Esophagus squamous epithelium (tissue), 5 donors: ENCODE measurements at regions not wholly inside any gene's neighbourhood (a gene's known extent, or its start where the extent isn't known, plus 50 kb on each side); places are given as distances from the start of the nearest gene placed in this dataset.
A peak's percentile ranks its signal among the peaks of the same experiment; 100 is the strongest.
"Not testable (repeated sequence)": the region's sequence is repeated elsewhere in the genome, so short reads cannot be mapped to it uniquely, and the experiment has no call there.

ENCODE experiments used
- DNase-seq: peaks from one replicate; lab custom pipeline; 2025; lab: John Stamatoyannopoulos, UW
- H3K27ac ChIP-seq, 4 donors: fragments of 200-600 bp; sonication (generic); one replicate each; pipeline ENCODE4 v1.5.1; 2016 to 2019; ENCODE audit warnings: mild to moderate bottlenecking in 1 of 4
- H3K27me3 ChIP-seq, 4 donors: fragments of 200-600 bp; sonication (generic); 1 replicate in 3 of 4; 2 replicates in 1 of 4; pipeline versions ENCODE4 v1.5.1 to v1.6.0; 2017 to 2021; ENCODE audit warnings: antibody characterized with exemption in 1 of 4
- H3K36me3 ChIP-seq, 3 donors: fragments of 200-600 bp; sonication (generic); one replicate each; pipeline ENCODE4 v1.5.1; 2016 to 2019
- H3K4me1 ChIP-seq, 3 donors: fragments of 200-600 bp; sonication (generic); one replicate each; pipeline ENCODE4 v1.5.1; 2017 to 2019
- H3K4me3 ChIP-seq, 4 donors: fragments of 200-600 bp; sonication (generic); 1 replicate in 3 of 4; 2 replicates in 1 of 4; pipeline ENCODE4 v1.5.1; 2016 to 2019; ENCODE audit warnings: mild to moderate bottlenecking in 2 of 4, moderate library complexity in 1 of 4
- H3K9me3 ChIP-seq, 3 donors: fragments of 200-600 bp; sonication (generic); one replicate each; pipeline ENCODE4 v1.5.1; 2016 to 2019
- POLR2A ChIP-seq, 4 donors: fragments of 450-650 bp; IDR thresholded peaks; one replicate each; pipeline ENCODE4 v1.6.1; 2017; ENCODE audit warnings: antibody characterized with exemption in 4 of 4, mild to moderate bottlenecking in 4 of 4, moderate library complexity in 3 of 4
- WGBS, 2 donors: methylation state at CpG; one replicate each; pipeline ENCODE4 v1.1.5; 2018; 5-methylcytosine and 5-hydroxymethylcytosine counted together
- intact Hi-C: fragments of 100-400 bp; cut with DNase I; formaldehyde crosslinking; loops from one replicate; pipeline ENCODE4 v1.15.0; 2022
- TF ChIP-seq, protein P1 (sequence below), 6 experiments: fragments of 450-650 bp in 4 of 6; fragments of 200-600 bp in 2 of 6; sonication (generic) in 2 of 6; IDR thresholded peaks; one replicate each; pipeline ENCODE4 v1.5.1; 2016 to 2019; ENCODE audit warnings: antibody characterized with exemption in 6 of 6, mild to moderate bottlenecking in 4 of 6, moderate library complexity in 4 of 6
- donor health status: DM: yes; HTN: yes; CAD: no.

DNA sequence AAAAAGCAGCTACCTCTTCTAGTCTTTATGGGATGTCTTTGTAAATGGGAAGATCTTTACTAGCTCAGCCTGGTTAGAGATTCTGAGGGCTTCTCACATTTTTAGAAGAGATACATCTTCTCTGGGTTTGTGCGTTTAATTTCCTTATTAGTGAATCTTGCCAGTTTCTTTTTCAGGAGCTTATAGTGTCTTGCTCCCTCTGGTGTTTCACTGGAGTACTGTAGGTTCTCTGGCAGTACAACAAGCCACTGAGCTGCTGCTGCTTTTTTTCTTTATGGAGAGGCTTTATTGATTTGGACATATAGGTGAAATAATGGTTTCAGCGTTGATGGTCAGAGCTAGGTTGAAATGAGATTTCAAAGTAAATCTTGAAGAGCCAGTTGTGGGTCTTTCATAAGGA is 82.9 kb downstream of the LAS1L start:
- Histone ChIP-seq H3K27me3 (no peaks in the 10 kb centered on the region), H3K36me3 (no peaks in the 10 kb centered on the region), H3K4me1 (no peaks in the 10 kb centered on the region), H3K4me3 (no peak overlapping the region), H3K9me3 (peaks cover 0 to 9% (median 0%) of the 10 kb centered on the region in 3 donors), H3K27ac (no peak overlapping the region)
- WGBS, 2 donors, result 54% methylated on average over 2 of the region's 2 CpGs; no CpG with 5 or more reads in 1 of the 2 donors
- TF ChIP-seq, protein P1, sequence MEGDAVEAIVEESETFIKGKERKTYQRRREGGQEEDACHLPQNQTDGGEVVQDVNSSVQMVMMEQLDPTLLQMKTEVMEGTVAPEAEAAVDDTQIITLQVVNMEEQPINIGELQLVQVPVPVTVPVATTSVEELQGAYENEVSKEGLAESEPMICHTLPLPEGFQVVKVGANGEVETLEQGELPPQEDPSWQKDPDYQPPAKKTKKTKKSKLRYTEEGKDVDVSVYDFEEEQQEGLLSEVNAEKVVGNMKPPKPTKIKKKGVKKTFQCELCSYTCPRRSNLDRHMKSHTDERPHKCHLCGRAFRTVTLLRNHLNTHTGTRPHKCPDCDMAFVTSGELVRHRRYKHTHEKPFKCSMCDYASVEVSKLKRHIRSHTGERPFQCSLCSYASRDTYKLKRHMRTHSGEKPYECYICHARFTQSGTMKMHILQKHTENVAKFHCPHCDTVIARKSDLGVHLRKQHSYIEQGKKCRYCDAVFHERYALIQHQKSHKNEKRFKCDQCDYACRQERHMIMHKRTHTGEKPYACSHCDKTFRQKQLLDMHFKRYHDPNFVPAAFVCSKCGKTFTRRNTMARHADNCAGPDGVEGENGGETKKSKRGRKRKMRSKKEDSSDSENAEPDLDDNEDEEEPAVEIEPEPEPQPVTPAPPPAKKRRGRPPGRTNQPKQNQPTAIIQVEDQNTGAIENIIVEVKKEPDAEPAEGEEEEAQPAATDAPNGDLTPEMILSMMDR (IDR thresholded peaks at IDR 0.05), result peak in 4 of 6 experiments; percentile 30 to 46 (median 36)
- TF ChIP-seq POLR2A (IDR thresholded peaks at IDR 0.05), result no peak
- no peak for DNase-seq
- intact Hi-C loops, result no loop called here

DNA sequence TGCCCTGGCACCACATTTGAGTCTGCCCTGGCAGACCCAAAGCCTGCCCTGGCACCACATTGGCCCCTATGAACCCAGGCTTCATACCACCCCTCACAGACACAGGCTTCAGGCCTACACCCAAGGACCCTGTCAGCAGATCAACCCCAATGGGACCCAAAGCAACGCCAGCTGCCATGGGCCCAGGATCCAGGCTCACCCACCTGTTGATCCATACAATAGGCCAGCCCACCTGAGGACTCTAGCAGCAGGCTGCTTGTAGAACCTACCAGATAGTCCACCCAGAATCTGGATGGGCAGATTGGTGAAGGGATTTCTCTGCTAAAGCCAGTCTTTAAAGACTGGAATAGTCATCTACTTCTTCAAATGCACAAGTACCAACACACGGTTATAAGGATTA is 114.4 kb downstream of the LAS1L start:
- Histone ChIP-seq H3K9me3 (no peaks in the 10 kb centered on the region), H3K27me3 (no peaks in the 10 kb centered on the region), H3K4me3 (no peak overlapping the region), H3K36me3 (no peaks in the 10 kb centered on the region), H3K27ac (no peak overlapping the region), H3K4me1 (no peaks in the 10 kb centered on the region)
- WGBS, 2 donors, result 90 to 94% methylated on average over 1 of the region's 2 CpGs
- no peak for TF ChIP-seq POLR2A (IDR thresholded peaks at IDR 0.05)
- intact Hi-C loops, result no loop called here
- DNase-seq, result no peak

DNA sequence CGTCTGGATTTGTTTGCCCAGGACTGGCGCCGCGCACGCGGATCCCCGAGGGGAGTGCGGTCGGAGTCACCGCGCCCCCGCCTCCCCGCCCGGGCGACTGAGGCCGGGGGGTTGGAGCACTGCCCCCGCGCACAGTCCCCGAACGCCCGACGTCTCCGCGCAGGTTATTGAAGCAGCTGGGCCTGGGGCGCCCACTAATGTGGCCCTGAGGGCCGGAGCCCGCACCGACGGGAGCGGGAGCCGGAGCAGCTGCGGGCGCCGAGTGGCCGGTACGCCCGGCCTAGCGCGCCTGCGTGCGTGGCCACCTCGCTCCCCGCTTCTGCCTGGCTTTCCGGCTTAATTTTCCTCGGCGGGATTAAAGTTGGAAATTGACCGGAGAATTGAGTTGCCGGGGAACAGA is 126.9 kb downstream of the LAS1L start:
- intact Hi-C loops, H3K27ac ChIP-seq, DNase-seq, H3K9me3 ChIP-seq, H3K36me3 ChIP-seq: not testable (repeated sequence)
- H3K27me3 ChIP-seq, result peaks cover 0 to 27% (median 0%) of the 10 kb centered on the region in 4 donors
- peak overlapping the region in 2 of 4 donors; percentile 29 to 38 for H3K4me3 ChIP-seq
- no CpG with 5 or more reads among the region's 48 CpGs for WGBS, 2 donors
- peaks cover 0 to 15% (median 0%) of the 10 kb centered on the region in 3 donors for H3K4me1 ChIP-seq

DNA sequence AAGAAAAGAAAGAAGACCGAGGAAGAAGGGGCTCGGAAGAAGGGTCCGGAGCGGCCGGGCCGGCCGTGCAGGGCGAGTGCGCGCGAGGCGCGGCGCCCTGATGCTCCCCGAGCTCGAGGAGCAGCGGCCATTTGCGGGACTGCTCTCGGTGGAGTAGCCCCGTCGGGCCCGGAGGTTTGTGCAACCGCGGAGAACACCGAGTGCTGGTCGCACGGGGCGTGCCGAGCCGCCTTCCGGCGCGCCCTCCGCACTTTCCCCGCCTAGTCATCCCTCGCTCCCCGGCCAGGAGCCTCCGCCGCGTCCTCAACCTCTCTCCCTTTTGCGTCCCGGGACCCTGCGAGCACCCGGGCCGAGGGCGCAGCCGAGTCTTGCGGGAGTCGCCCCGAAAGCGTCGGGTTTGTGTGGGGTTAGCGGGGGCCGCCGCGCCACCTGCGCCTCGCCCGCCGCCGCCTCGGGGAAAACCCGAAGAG is 127.4 kb downstream of the LAS1L start:
- Histone ChIP-seq H3K4me1 (peaks cover 0 to 15% (median 0%) of the 10 kb centered on the region in 3 donors), H3K27me3 (peaks cover 0 to 27% (median 0%) of the 10 kb centered on the region in 4 donors), H3K27ac (no peak overlapping the region), H3K4me3 (peak overlapping the region in 2 of 4 donors; percentile 29 to 38), H3K36me3 (no peaks in the 10 kb centered on the region), H3K9me3 (no peaks in the 10 kb centered on the region)
- intact Hi-C loops, result no loop called here
- DNase-seq, result no peak
- WGBS, 2 donors, result 3 to 29% methylated on average over 17 to 22 of the region's 63 CpGs
- no peak for TF ChIP-seq POLR2A (IDR thresholded peaks at IDR 0.05)
- TF ChIP-seq, protein P1 (IDR thresholded peaks at IDR 0.05), result no peak

DNA sequence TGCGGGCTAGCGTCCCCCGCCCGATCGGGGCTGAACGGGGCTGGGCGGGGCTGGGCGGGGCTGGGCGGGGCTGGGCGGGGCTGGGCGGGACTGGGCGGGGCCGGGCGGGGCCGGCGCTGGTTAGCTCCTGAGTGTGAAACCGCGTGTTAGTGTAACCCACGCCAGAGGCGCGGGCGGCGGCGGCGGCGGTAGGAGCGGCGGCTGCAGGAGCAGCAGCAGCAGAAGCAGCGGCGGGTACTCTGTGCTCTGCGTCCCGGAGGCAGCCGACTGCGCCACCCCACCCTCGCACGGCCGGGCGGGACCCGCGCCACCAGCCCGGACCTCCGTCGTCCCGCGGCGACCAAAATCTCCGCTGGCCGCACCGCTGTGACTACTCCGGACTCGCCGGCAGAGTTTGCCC is 128.1 kb downstream of the LAS1L start:
- TF ChIP-seq, protein P1 (IDR thresholded peaks at IDR 0.05), result no peak
- H3K27ac ChIP-seq, result no peak overlapping the region
- no peaks in the 10 kb centered on the region for H3K9me3 ChIP-seq
- no peak for DNase-seq
- H3K4me3 ChIP-seq, result peak overlapping the region in 2 of 4 donors; percentile 29 to 38
- H3K4me1 ChIP-seq, result peaks cover 0 to 15% (median 0%) of the 10 kb centered on the region in 3 donors
- no peaks in the 10 kb centered on the region for H3K36me3 ChIP-seq
- WGBS, 2 donors, result 36% methylated on average over 13 of the region's 52 CpGs; no CpG with 5 or more reads in 1 of the 2 donors
- H3K27me3 ChIP-seq, result peaks cover 0 to 27% (median 0%) of the 10 kb centered on the region in 4 donors
- intact Hi-C loops, result no loop called here

DNA sequence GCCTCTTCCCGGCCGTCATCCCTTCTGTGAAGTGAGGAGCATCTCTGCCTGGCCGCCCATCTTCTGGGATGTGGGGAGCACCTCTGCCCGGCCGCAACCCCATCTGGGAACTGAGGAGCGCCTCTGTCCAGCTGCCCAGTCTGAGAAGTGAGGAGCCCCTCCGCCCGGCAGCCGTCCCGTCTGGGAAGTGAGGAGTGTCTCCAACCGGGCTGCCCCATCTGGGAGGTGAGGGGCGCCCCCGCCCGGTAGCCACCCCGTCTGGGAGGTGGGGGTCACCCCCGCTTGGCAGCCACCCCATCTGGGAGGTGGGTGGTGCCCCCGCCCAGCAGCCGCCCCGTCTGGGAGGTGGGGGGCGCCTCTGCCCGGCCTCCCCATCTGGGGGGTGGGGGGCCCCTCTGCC is 142.3 kb downstream of the LAS1L start:
- H3K9me3 ChIP-seq, result peaks cover 0 to 13% (median 7%) of the 10 kb centered on the region in 3 donors
- no peak for TF ChIP-seq POLR2A (IDR thresholded peaks at IDR 0.05)
- TF ChIP-seq, protein P1 (IDR thresholded peaks at IDR 0.05), result no peak
- no peaks in the 10 kb centered on the region for H3K27me3 ChIP-seq
- no peak for DNase-seq
- H3K4me3 ChIP-seq, result no peak overlapping the region
- no CpG with 5 or more reads among the region's 21 CpGs for WGBS, 2 donors
- no peaks in the 10 kb centered on the region for H3K36me3 ChIP-seq
- no peaks in the 10 kb centered on the region for H3K4me1 ChIP-seq
- no peak overlapping the region for H3K27ac ChIP-seq
- intact Hi-C loops, result no loop called here

DNA sequence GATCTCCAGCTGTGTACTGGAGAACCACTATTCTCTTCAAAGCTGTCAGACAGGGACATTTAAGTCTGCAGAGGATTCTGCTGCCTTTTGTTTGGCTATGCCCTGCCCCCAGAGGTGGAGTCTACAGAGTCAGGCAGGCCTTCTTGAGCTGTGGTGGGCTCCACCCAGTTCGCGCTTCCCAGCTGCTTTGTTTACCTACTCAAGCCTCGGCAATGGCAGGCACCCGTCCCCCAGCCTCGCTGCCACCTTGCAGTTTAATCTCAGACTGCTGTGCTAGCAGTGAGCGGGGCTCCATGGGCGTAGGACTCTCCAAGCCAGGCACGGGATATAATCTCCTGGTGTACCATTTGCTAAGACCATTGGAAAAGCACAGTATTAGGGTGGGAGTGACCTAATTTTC is 145.5 kb downstream of the LAS1L start:
- WGBS, 2 donors, result no CpG with 5 or more reads among the region's 8 CpGs
- DNase-seq, H3K36me3 ChIP-seq, H3K4me3 ChIP-seq, H3K27me3 ChIP-seq, H3K4me1 ChIP-seq, H3K27ac ChIP-seq, intact Hi-C loops: not testable (repeated sequence)
- H3K9me3 ChIP-seq, result peaks cover 0 to 19% (median 12%) of the 10 kb centered on the region in 3 donors
